Esophagus muscularis mucosa (tissue), 4 donors: ENCODE measurements at regions not wholly inside any gene's neighbourhood (a gene's known extent, or its start where the extent isn't known, plus 50 kb on each side); places are given as distances from the start of the nearest gene placed in this dataset.

ENCODE experiments used
- DNase-seq: peaks from one replicate; pipeline ENCODE4 v3.0.0-alpha.2; 2017; ENCODE audit errors: extremely low spot score
- H3K27ac ChIP-seq, 4 donors: fragments of 200-600 bp; sonication (generic); replicated peaks in 1 of 4; 1 replicate in 3 of 4; 2 replicates in 1 of 4; pipeline ENCODE4 v1.5.1; 2016 to 2019; ENCODE audit warnings: mild to moderate bottlenecking in 1 of 4
- H3K27me3 ChIP-seq, 4 donors: fragments of 200-600 bp; sonication (generic); one replicate each; pipeline versions ENCODE4 v1.5.1 to v1.6.0; 2016 to 2019
- H3K36me3 ChIP-seq, 4 donors: fragments of 200-600 bp; sonication (generic); one replicate each; pipeline ENCODE4 v1.5.1; 2016 to 2019
- H3K4me1 ChIP-seq, 4 donors: fragments of 200-600 bp; sonication (generic); one replicate each; pipeline ENCODE4 v1.5.1; 2016 to 2019
- H3K4me3 ChIP-seq, 4 donors: fragments of 200-600 bp; sonication (generic); 1 replicate in 2 of 4; 2 replicates in 2 of 4; pipeline ENCODE4 v1.5.1; 2016 to 2019; ENCODE audit warnings: mild to moderate bottlenecking in 4 of 4, moderate library complexity in 1 of 4
- H3K9me3 ChIP-seq, 4 donors: fragments of 200-600 bp; sonication (generic); 1 replicate in 3 of 4; 2 replicates in 1 of 4; pipeline ENCODE4 v1.5.1; 2016 to 2019
- CTCF ChIP-seq, 3 experiments: fragments of 200-600 bp in 2 of 3; fragments of 450-650 bp in 1 of 3; sonication (generic) in 2 of 3; IDR thresholded peaks; one replicate each; pipeline ENCODE4 v1.5.1; 2017 to 2019; ENCODE audit warnings: antibody characterized with exemption in 3 of 3, mild to moderate bottlenecking in 2 of 3, moderate library complexity in 1 of 3
- EP300 ChIP-seq: sonication (generic); formaldehyde crosslinking; IDR thresholded peaks from one replicate; pipeline ENCODE4 v1.6.1; 2017; ENCODE audit warnings: antibody characterized with exemption
- POLR2A ChIP-seq: fragments of 450-650 bp; IDR thresholded peaks from one replicate; pipeline ENCODE4 v1.6.1; 2017; ENCODE audit warnings: antibody characterized with exemption, moderate library complexity, mild to moderate bottlenecking, low read depth
- POLR2AphosphoS5 ChIP-seq, 2 donors: sonication (generic); formaldehyde crosslinking; IDR thresholded peaks; one replicate each; pipeline ENCODE4 v1.6.1; 2017; ENCODE audit warnings: antibody characterized with exemption in 2 of 2
- WGBS: methylation state at CpG from one replicate; pipeline ENCODE4 v1.1.5; 2018; 5-methylcytosine and 5-hydroxymethylcytosine counted together
- intact Hi-C: fragments of 100-400 bp; cut with DNase I; formaldehyde crosslinking; loops from one replicate; pipeline ENCODE4 v1.15.1; 2023

DNA sequence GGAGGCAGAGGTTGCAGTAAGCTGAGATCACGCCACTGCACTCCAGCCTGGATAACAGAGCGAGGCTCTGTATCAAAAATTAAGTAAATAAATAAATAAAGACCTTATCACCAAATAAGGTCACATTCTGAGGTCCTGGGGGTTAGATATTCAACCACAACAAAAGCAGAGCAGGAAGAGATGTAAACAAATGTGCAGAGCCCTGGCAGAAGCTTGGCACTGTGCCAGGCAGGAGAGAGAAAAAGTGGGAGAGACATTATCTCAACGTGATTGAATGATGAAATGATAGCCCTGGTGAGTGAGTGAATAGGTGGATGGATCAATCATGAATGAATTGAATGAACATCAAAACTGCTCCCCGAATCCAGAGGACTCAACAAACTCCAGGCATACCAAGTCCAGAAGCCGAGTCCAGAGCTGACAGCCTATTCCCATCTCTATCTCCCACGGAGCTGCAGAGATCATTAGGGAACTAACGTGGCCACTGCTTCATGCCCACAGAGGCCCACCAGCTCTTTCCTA is 150.7 kb downstream of the TOMM20 start:
- intact Hi-C loops, result no loop called here
- Histone ChIP-seq H3K27ac (peak overlapping the region; percentile 91 to 97 (median 94)), H3K27me3 (no peaks in the 10 kb centered on the region), H3K4me1 (peaks cover 51 to 68% (median 63%) of the 10 kb centered on the region in 4 donors), H3K36me3 (no peaks in the 10 kb centered on the region), H3K4me3 (no peak overlapping the region), H3K9me3 (no peaks in the 10 kb centered on the region)
- WGBS, result 69% methylated on average over 7 of the region's 7 CpGs
- no peak for DNase-seq
- TF ChIP-seq CTCF (IDR thresholded peaks at IDR 0.05), result no peak
- TF ChIP-seq EP300, result no peak
- no peak for TF ChIP-seq POLR2A
- TF ChIP-seq POLR2AphosphoS5 (IDR thresholded peaks at IDR 0.05), result no peak

GRCh38 chr1:234976861-234977680 is 151.6 kb downstream of the TOMM20 start:
- WGBS, result 83% methylated on average over 15 of the region's 15 CpGs
- Histone ChIP-seq H3K36me3 (no peaks in the 10 kb centered on the region), H3K27ac (peak overlapping the region; percentile 91 to 97 (median 94)), H3K4me3 (no peak overlapping the region), H3K4me1 (peaks cover 51 to 71% (median 69%) of the 10 kb centered on the region in 4 donors), H3K9me3 (no peaks in the 10 kb centered on the region), H3K27me3 (no peaks in the 10 kb centered on the region)
- TF ChIP-seq EP300 (no peak), POLR2AphosphoS5 (IDR thresholded peaks at IDR 0.05) (no peak), CTCF (IDR thresholded peaks at IDR 0.05) (no peak), POLR2A (no peak)
- intact Hi-C loops, result no loop called here
- no peak for DNase-seq

DNA sequence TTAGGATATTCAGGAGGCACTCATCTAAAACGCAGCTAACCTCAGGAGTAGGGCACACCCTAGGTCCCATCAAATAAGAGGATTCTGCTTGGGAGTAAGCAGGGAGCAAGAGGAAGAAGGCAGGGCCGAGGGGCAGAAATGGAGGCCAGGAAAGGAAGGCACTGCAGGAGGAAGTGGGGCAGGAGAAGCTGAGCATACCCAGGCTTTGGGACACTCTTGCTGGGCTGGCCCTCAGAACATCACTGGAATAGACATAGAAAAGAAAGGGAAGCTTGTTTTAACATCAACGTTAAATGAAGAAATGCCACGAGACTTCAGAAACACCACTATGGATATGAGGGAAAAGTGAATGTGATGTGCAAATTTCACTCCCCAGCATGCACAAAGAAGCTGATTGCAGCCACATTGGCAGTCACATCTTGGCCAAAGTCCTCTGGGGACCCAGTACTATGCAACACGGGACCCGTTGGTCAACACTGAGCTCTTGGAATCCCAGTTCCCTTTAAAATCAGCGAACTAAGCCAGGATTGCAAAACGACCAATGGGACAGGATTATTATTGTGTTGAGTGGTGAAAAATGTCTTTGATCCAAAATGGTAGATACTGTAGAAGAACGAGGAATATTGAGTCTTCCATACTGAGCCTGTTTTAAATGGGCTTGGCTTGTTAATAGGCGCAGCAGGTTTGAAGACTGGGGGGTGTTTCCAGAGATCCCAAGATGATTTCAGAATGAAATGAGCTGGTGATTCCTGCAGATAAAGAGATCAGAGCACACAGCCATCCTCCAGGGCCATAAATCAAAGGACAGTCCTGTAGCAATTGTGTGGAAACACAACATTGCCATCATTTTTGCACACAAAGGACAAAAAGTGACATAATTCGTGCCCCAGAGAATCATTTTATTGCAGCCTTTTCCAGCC is 152.4 kb downstream of the TOMM20 start:
- no peak for DNase-seq
- Histone ChIP-seq H3K27ac (peak overlapping the region; percentile 30 to 97 (median 94)), H3K36me3 (no peaks in the 10 kb centered on the region), H3K27me3 (no peaks in the 10 kb centered on the region), H3K4me1 (peaks cover 47 to 72% (median 69%) of the 10 kb centered on the region in 4 donors), H3K9me3 (no peaks in the 10 kb centered on the region), H3K4me3 (no peak overlapping the region)
- intact Hi-C loops, result no loop called here
- 81% methylated on average over 11 of the region's 11 CpGs for WGBS
- TF ChIP-seq POLR2AphosphoS5 (IDR thresholded peaks at IDR 0.05) (peak in 1 of 2 donors; percentile 36), POLR2A (no peak)

DNA sequence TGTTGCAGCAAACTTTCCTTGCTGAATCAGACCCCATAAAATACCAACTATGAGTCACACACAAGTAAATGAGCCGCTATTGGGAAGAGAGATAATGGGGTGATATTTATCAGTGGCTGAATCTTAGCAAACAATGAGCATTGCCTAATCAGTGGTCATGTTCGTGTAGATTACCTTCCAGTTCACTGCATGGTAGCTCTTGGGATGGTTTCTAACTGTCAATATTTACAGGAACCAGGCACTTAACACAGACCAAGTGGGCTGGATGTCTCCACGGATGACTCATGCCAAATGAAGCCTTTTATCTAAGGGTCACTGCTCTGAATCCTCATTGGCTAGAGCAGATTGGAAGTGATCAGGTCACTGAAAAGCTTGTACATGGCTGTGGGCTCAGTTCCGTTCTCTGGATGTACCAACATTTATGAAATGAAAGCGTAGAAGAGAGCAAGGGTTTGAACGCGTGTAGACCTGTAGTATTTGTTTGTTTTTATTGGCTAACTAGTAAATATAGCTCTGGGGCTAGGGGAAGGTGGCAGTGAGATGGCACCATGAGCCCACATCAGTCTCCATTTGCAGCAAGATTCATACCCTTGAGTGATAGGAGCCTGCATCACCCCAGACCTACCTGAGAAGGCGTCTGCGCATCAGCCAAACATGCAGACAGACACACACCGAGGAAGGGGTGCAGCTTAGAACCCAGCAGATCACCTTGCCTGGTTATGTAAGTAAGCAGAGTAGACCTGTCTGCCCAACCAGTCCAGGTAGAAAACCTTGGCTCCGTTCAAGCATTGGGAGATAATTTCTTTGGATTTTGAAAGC is 153.3 kb downstream of the TOMM20 start:
- Histone ChIP-seq H3K36me3 (no peaks in the 10 kb centered on the region), H3K27me3 (no peaks in the 10 kb centered on the region), H3K4me1 (peaks cover 47 to 72% (median 69%) of the 10 kb centered on the region in 4 donors), H3K4me3 (no peak overlapping the region), H3K27ac (peak overlapping the region; percentile 28 to 95 (median 74)), H3K9me3 (no peaks in the 10 kb centered on the region)
- intact Hi-C loops, result no loop called here
- TF ChIP-seq EP300 (no peak), POLR2AphosphoS5 (IDR thresholded peaks at IDR 0.05) (no peak), POLR2A (no peak)
- DNase-seq, result no peak
- 75% methylated on average over 11 of the region's 11 CpGs for WGBS

GRCh38 chr1:234973426-234974250 is 155.0 kb downstream of the TOMM20 start:
- Histone ChIP-seq H3K4me1 (peaks cover 44 to 72% (median 69%) of the 10 kb centered on the region in 4 donors), H3K4me3 (no peak overlapping the region), H3K36me3 (no peaks in the 10 kb centered on the region), H3K27ac (peak overlapping the region; percentile 35 to 95 (median 94)), H3K27me3 (no peaks in the 10 kb centered on the region), H3K9me3 (no peaks in the 10 kb centered on the region)
- TF ChIP-seq POLR2AphosphoS5 (IDR thresholded peaks at IDR 0.05) (peak in 1 of 2 donors; percentile 2), EP300 (no peak)
- WGBS, result 75% methylated on average over 8 of the region's 10 CpGs
- no peak for DNase-seq
- intact Hi-C loops, result no loop called here
